GM21619 (cell line): ENCODE measurements at regions not wholly inside any gene's neighbourhood (a gene's known extent, or its start where the extent isn't known, plus 50 kb on each side); places are given as distances from the start of the nearest gene placed in this dataset.
"Not testable (repeated sequence)": the region's sequence is repeated elsewhere in the genome, so short reads cannot be mapped to it uniquely, and the experiment has no call there.

Source experiments
- ATAC-seq: cut with Tn5 transposase; IDR thresholded peaks from one replicate; pipeline ENCODE4 v1.9.1; 2021; ENCODE audit not compliant: unreplicated experiment

DNA sequence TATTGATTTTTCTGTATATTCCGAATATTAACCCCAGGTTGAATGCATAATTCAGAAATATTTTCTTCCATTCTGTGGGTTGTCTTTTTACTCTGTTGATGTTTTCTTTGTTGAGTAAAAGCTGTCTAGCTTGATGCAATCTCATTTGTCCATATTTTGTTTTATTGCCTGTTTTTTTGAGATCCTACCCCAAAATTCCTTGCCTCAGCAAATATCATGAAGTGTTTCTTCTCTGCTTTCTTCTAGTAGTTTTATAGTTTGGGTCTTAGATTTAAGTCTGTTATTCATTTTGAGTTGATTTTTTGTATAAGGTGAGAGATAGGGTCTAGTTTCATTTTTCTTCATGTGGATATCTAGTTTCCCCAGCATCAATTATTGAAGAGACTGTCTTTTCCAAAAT, 467.9 kb upstream of the GCFC2 start:
- ATAC-seq, result no peak

DNA sequence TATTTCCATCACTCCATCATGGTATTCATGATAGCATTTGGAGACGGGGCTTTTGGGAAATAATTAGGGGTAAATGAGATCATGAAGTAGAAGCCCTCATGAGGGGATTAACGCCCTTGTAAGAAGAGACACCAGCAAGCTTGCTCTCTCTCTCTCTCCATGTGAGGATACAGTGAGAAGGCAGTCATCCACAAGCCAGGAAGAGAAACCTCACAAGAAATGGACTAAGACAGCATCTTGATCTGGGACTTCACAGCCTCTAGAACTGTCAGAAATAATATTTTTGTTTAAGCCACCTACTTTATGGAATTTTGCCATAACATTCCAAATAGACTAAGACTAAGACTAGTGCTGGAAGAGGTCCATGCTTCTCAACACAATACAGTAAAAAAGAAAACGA, 464.6 kb upstream of the GCFC2 start:
- ATAC-seq, result no peak

DNA sequence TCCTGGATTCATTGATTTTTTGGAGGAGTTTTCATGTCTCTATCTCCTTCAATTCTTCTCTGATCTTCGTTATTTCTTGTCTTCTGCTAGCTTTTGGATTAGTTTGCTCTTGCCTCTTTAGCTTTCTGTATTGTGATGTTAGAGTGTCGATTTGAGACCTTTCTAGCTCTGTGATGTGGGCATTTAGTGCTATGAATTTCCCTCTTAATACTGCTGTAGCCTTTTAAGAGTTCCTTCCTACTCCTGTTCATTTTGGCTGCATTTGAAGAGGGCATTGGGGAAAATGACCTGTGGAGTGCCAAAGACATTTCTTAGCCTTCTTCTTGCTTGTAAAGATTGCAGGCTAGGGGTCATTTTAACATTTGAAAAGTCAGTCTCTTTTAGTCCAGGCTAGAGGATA, 463.8 kb upstream of the GCFC2 start:
- ATAC-seq, result no peak

DNA sequence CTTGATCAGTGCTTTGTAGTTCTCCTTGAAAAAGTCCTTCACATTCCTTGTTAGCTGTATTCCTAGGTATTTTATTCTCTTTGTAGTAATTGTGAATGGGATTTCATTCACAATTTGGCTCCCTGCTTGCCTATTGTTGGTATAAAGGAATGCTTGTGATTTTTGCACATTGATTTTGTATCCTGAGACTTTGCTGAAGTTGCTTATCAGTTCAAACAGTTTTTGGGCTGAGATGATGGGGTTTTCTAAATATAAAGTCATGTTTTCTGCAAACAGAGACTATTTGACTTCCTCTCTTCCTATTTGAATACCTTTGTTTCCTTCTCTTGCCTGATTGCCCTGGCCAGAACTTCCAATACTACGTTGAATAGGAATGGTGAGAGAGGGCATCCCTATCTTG, 462.5 kb upstream of the GCFC2 start:
- ATAC-seq, result not testable (repeated sequence)

DNA sequence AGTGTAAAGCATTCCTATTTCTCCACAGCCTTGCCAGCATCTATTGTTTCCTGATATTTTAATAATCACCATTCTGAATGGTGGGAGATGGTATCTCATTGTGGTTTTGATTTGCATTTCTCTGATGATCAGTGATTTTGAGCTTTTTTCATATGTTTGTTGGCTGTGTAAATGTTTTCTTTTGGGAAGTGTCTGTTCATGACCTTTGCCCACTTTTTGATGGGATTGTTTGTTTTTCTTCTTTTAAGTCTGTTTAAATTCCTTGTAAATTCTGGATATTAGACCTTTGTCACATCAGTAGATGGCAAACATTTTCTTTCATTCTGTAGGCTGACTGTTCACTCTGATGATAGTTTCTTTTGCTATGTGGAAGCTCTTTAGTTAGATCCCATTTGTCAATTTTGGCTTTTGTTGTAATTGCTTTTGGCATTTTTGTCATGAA, 461.5 kb upstream of the GCFC2 start:
- not testable (repeated sequence) for ATAC-seq

DNA sequence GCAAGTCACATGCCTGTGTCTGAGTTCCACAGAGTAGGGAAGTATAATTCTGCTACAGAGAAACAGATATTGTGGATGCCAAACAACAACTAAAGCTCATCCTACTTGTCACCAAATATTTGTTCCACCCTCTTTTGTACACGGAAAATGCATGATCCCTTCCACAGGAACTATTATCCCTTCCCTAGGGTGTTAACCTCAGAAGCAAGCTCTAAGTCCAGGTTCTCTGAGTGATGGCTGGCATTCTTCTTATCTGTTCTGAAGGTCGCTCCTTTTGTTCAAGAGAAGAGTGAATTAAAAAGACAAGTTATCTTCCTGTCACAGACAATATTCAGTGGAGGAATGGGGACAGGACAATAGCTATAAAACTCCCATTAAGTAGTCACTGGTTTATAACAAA, 460.1 kb upstream of the GCFC2 start:
- ATAC-seq, result no peak

DNA sequence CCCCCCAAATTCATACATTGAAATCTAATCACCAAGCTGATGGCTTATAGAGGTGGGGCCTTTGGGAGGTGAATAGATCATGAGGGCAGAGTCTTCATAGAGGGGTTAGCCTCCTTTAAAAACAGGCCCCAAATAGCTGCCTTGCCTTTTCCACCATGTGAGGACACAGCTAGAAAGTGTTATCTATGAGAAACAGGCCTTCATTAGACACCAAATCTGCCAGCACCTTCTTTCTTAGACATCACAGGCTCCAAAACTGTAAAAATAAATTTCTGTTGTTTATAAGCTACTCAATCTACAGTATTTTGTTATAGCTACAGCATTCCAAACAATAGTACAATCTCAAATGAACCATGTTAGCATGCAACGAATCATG, 459.3 kb upstream of the GCFC2 start:
- no peak for ATAC-seq

DNA sequence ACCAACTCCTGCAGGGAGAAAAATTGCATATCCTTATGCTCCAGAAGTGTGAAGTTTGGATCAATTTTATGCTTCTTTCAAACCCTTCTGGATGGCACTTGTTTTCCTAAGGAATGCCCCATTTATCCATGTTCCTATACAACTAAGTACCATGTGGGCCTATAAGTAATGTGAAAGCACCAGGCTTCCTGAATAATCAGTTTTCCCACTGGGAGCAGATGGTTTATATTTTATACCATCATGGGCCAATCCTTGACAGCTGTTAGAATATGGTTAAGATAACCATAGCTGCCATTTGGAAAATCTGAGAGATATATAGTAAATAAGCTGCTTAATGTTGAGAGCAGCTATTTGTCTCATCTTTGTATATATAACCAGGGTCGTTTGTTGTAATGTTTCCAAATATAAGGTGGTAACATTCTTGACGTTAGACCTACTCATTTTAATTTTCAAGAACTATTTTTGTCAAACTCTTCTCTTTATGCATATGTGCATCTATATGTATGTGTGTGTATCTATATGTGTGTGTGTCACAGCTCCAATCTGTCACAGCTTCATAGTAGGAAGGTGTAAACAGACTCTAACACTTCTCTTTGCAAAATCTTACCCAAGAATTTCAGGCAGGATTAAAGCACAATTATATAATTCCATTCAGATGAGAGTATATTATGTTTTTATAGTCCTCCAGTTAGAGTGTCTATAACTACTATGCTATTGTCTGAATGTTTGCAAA, 458.7 kb upstream of the GCFC2 start:
- no peak for ATAC-seq

DNA sequence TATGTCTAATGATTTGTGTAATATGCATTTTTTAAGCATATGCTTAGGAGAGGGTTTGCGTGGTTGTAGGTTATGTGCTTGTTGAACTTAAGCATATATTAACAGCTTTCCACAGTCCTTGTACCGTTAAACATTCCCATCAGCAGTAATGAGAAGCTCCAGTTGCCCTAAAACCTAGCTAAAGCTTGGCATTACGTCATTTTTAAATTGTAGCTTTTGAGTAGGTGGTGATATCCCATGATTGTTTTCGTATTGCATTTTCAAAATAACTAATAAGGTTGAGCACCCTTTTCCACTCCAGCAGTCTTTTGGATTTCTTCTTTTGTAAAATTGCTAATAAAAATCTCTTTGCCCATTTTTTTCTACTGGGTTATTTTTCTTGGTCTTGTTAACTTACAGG, 453.1 kb upstream of the GCFC2 start:
- ATAC-seq, result no peak

DNA sequence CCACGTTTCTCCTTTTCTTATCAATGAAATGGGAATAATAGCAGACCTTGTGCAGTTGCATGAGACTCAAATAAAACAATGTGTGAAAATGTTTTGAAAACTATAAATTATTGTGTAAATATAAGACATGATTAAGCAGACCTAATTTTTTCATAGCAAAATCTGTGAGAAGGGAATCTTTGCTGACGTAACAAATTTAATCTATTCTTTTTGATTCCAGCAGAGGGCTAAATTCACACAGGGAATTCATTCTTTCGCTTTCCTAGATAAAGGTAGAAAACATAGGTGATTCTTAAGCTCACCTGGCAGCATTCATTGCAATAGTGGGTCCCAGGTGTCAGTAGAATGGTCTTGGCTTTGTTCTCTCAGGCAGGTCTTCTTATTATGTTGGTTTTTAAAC, 450.0 kb upstream of the GCFC2 start:
- no peak for ATAC-seq

DNA sequence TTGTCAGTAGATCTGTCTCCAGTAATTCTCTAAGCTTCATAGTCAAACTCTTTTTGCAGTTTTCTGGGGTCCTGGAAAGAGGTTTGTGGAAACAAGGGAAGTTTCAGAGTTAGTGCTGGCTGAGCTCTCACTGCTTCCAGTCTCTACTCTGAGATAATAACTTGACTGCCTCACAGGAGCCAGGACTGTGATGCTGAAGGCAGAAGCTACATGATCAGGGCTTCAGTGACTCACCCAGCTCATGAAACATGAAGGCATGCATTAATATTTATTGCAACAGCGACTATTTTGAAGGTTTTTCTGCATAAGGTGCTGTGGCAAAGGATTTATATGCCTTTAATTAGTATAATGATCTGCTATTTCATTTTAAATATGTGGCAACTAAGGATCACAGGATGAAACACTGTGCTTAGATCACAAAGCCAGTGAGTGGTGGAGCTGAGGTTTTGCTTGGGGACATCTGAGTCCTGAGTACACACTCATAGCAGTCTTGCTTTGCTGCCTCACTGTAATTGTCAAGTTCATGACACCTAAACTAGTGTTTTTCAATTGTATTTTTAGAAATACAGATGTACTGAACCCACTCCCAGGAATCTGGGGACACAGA, 448.4 kb upstream of the GCFC2 start:
- ATAC-seq, result no peak

DNA sequence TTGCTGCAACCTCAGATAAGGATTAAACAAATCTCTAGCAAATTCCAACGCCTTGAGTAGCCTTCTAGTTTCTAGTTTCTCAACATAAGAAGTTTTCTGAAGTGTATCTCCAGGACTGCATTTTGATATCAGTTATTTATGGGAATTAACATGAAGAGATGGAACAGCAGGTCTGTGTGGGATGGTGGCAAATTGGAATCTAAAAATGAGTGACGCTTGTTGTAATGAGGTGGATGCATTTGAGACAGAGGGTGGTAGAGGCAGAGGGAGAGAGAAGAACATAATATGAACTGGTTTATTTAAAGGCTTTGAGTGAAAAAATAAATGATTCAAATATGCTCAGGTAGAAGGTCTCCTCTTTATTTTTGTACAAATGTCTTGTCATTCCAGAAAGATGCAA, 446.8 kb upstream of the GCFC2 start:
- ATAC-seq, result no peak

DNA sequence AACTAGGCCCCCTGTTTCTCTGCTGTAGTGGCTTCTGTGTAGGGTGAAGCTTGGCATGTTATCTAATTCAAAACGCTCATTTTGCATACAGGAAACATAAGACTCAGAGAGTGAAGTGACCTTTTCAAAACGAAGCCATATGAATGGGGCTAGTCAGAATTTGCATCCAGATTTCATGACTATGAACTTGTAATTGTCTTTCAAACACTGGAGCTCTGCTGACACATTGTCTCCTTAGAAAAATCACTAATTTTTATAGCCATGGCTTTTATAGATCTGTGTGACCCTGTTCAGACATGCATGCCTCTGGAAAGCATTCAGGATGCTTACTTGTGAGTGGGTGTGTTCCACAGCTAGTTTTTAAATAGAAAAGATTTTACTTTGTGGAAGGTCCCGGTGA, 444.3 kb upstream of the GCFC2 start:
- no peak for ATAC-seq

DNA sequence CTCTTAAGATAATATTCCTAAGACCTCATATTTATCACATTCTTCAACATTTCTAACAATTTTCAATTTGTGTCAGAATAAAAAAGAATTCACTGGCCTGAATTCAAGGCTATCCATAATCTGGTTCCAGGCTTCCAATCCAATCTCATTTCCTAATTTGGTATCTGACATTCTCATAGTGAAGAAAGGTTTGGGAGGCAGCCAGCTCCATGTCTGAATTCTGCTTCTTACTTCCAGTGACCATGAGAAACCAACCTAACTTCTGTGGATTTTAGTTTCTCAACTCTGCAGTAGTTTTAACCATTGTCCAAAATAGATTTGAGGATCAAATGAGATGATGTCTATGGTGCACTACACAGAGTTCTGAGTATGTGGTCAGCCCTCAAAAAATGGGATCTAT, 439.1 kb upstream of the GCFC2 start:
- ATAC-seq, result no peak

DNA sequence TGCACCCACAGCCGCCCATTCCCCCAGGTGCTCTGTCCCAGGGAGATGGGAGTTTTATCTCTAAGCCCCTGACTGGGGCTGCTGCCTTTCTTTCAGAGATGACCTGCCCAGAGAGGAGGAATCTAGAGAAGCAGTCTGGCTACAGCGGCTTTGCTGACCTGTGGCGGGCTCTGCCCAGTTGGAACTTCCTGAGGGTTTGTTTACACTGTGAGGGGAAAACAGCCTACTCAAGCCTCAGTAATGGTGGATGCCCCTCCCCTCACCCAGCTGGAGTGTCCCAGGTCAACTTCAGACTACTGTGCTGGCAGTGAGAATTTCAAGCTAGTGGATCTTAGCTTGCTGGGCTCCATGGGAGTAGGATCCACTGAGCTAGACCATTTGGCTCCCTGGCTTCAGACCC, 428.6 kb upstream of the GCFC2 start:
- ATAC-seq, result not testable (repeated sequence)

DNA sequence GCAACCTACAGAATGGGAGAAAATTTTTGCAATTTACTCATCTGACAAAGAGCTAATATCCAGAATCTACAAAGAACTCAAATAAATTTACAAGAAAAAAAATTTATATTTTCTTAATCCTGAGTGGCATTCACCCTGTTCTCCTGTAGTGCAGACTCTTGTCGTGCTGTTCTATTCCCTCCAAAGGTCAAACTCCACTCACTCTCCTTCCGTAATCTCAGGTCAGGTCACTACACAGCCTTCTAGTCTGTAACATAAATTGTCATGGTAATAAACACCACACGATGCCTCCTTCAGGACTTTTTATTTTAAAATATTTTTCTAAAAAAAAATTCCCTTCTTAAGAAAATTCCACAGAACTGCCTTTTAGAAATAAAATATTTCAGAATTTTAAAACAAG, 417.9 kb upstream of the GCFC2 start:
- ATAC-seq, result no peak

DNA sequence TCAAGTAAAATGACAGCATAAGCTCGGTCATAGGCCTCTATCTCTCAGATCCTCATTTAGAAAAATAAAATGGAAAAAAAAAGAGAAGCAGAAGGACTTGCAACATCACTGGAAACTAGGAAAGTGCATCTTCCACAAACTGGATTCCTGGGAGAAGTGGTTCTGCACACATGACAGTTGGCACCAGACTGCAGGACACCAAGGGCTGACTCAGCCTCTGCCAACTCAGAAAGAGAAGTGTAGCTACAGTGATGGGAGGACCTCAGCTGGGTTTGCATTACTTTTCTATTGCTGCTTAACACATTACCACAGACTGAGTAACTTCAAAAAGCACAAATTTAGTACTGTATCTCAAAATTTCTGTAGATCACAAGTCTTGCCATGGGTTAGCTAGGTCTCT, 409.5 kb upstream of the GCFC2 start:
- ATAC-seq, result no peak

DNA sequence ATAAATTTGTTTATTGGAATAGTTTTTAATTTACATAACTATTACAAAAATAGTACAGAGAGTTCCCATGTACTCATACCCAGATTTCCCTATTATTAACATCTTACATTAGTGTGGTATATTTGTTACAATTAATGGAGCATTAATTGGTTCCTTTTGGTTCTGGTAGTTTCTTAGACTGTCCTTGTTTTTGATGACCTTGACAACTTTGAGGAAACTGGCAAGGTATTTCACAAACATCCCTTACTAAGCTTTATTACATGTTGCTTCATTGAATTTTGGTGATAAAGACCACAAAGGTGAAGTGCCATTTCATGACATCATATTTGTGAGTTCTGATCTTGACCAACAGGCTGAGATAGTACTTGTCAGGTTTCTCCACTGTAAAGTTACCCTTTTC, 379.0 kb upstream of the GCFC2 start:
- ATAC-seq, result no peak

DNA sequence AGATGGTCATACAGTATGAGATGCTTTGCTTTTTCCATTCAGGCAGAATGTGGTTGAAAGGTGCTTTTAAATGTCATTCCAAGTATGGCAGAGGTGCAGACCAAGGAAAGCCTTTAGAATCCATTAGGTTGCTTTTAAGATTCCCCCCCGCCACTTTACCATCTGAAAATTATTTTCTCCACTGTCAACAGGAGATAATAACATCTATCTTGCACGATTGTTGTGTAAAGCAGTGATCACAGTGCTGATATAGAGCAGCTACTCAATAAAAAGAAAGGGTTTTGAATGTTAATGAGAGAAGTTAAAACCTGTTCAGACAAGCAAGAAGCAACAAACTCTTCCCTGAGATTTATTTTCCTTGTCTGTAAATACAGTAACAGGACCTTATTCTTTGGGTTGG, 372.5 kb upstream of the GCFC2 start:
- no peak for ATAC-seq

DNA sequence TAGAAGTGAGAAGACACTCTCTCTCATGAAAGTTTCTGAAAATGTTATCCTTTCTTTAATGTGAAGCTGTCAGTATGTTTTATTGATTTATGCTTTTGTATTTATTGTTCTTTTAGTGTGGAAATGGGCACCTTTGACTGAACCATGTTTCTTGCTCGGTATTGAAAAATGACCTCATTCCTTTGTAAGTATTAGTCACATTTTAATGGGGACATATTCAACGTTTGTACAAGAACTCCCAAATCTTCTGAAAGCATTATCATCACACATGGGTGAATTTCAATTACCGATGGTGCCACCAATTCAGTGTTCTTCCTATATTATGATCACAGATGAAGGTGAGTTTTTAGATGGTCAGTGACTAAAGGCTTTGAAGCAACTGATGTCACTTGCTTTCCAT, 371.8 kb upstream of the GCFC2 start:
- ATAC-seq, result no peak

DNA sequence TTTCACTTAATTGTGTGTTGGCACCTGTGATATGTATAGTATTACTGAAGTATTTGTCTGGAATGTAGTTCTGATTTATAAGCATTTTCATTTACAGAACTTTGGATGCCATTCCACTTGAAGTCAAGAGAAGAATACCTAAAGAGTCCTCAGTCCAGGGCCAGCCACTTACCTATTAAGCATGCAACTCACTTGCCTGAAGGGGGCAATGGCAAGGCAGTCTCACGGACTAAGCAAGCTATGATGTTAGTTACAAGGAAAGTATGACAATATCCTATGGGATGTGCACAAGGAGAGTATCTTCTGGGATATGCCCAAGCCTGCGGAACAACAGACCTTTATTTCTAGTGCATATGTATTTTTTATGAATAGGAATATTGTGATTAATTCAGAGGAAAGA, 369.4 kb upstream of the GCFC2 start:
- ATAC-seq, result no peak

DNA sequence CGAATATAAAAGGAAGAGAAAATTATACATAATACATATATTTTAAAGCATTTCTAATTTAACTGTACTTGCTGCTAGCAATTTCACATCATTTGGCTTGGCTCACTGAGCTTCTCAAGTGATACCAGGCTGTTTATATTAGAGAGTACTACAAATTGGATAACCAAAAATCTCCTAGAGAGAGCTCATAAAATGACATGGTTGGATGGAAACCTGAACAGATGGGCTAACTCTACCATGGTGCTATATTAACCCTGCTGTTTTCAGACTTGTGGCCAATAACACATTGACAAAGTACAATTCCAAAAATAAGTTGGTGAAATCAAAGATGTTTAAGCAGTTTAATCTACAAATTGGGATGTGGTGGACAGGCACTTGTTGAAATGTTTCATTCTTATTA, 364.4 kb upstream of the GCFC2 start:
- no peak for ATAC-seq

DNA sequence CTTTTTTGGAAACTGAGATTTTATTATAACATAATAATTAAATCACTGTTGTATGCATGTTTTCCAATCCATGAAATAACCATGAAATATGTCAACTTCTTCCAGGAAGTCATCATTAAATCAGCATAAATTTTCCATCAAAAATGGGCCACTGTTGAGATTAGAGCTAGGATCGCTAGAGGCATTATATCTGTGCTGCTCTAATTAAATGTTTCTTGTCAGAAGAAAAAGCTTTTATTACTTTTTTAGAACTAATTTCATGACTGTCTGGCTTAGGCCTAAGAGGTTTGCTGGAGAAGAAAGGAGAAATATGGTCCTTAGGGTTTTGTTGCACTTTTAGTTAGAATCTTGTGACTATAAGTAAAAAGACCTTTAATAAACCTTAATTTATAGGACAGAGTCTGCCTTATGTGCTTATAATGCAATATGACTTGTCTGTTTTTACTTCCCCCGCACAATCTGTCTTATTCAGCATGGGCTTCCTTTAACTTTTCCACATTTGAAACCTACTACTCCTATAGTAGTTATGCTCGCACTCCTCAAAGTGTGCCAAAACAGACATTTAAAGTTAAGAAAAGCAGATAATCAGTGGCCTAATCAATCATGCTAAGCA, 363.4 kb upstream of the GCFC2 start:
- ATAC-seq, result no peak
